ENCODE measurements at regions not wholly inside any gene's neighbourhood (a gene's known extent, or its start where the extent isn't known, plus 50 kb on each side); places are given as distances from the start of the nearest gene placed in this dataset.
"Not testable (repeated sequence)": the region's sequence is repeated elsewhere in the genome, so short reads cannot be mapped to it uniquely, and the experiment has no call there.

- no peak for DNase-seq
These were observed 247.9 kb upstream of the DUSP10 start for GRCh38 chr1:221989741-221990140.

- DNase-seq, result no peak
These were observed 246.9 kb upstream of the DUSP10 start for GRCh38 chr1:221988829-221989228.

DNA sequence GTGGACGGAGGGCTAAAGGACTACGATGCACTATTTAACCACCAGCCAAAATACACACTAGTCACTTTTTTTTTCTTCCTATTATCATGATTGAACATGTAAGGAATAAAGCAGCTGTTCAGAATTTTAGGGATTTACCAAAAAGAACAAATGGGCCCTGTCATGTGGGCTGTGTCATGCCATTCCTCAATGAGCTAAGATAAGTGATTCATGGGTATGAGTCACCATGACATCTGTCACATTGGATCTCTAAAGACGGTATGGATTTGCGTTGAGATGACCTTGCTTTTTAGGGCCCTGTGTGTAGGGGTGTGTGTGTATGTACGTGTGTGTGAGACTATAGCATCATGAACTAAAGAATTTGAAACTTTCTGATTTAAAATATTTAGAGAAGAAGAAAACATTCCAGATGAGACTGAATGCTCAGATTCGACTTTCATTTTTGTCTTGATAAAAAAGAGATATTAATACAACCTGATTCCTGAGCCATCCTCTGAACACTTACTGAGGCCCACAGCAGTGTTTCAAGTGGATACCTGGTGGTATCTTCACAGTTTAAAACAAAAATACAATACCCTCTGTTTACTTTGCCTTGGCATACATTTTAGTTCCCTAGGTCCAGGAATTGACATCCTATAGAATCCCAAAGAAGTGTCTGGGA is 246.1 kb upstream of the DUSP10 start:
- DNase-seq, result no peak

- no peak for DNase-seq
These were observed 241.6 kb upstream of the DUSP10 start for GRCh38 chr1:221983444-221983843.

- no peak for DNase-seq
These were observed 239.6 kb upstream of the DUSP10 start for GRCh38 chr1:221981461-221981860.

- no peak for DNase-seq
These were observed 237.6 kb upstream of the DUSP10 start for GRCh38 chr1:221979444-221980032.

GRCh38 chr1:221978631-221979334 is 236.9 kb upstream of the DUSP10 start:
- not testable (repeated sequence) for DNase-seq

- not testable (repeated sequence) for DNase-seq
These were observed 231.9 kb upstream of the DUSP10 start for GRCh38 chr1:221973787-221974186.

DNA sequence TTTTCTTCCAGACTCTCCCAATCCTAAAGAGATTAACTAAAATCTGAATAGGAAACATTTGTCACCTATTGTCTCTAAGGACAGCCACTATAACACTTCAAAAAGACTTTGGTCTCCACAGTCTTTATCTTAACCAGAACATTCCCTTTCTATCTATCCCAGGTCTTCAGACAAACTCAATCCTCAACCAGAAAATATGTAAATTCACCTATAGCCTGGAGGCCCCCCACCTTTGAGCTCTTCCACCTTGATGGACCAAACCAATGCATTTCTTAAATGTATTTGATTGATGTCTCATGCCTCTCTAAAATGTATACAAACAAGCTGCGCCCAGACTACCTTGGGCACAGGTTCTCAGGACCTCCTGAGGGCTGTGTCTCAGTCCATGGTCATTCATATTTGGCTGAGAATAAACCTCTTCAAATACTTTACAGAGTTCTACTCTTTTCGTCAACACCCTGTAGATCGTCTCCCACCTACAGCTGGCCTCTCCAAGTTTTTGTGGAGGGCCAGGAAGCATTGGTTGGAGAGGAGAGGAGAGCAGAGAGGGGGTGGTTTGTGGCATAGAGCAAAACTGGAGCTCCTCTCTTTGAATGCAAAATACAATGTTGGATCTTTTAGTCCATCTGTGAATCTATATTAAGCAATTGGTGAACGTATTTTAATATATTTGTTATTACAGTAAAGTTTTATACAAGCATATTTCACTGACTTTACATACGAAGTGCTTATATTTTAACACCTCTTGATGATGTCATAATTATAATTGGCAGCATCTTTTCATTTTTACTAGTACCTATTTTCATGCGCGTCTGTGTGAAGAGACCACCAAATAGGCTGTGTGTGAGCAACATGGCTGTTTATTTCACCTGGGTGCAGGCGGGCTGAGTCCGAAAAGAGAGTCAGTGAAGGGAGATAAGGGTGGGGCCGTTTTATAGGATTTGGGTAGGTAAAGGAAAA is 230.7 kb upstream of the DUSP10 start:
- no peak for DNase-seq

- not testable (repeated sequence) for DNase-seq
These were observed 229.1 kb upstream of the DUSP10 start for GRCh38 chr1:221971035-221971434.

GRCh38 chr1:221969298-221969858 is 227.5 kb upstream of the DUSP10 start:
- DNase-seq, result not testable (repeated sequence)

- not testable (repeated sequence) for DNase-seq
These were observed 225.6 kb upstream of the DUSP10 start for GRCh38 chr1:221967538-221967937.

- DNase-seq, result not testable (repeated sequence)
These were observed 225.0 kb upstream of the DUSP10 start for GRCh38 chr1:221966888-221967287.

GRCh38 chr1:221965891-221966290 is 224.0 kb upstream of the DUSP10 start:
- not testable (repeated sequence) for DNase-seq

DNA sequence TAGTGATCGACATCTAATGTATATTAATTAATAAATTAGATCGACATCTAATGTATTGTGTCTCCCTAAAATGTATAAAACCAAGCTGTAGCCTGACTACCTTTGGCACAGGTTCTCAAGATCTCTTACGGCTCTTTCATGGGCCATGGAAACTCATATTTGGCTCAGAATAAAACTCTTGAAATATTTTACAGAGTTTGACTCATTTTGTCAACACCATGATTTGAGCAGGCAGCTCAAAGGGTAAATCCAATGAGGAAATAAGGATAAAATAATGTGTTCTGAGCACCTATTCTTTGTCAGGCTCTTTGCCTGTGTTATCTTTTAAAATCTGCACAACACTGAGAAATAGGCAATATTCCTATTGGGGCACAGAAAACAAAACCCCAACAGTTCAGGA is 223.4 kb upstream of the DUSP10 start:
- no peak for DNase-seq

GRCh38 chr1:221963742-221964141 is 221.9 kb upstream of the DUSP10 start:
- DNase-seq, result no peak

- no peak for DNase-seq
These were observed 220.5 kb upstream of the DUSP10 start for GRCh38 chr1:221962385-221962784.

DNA sequence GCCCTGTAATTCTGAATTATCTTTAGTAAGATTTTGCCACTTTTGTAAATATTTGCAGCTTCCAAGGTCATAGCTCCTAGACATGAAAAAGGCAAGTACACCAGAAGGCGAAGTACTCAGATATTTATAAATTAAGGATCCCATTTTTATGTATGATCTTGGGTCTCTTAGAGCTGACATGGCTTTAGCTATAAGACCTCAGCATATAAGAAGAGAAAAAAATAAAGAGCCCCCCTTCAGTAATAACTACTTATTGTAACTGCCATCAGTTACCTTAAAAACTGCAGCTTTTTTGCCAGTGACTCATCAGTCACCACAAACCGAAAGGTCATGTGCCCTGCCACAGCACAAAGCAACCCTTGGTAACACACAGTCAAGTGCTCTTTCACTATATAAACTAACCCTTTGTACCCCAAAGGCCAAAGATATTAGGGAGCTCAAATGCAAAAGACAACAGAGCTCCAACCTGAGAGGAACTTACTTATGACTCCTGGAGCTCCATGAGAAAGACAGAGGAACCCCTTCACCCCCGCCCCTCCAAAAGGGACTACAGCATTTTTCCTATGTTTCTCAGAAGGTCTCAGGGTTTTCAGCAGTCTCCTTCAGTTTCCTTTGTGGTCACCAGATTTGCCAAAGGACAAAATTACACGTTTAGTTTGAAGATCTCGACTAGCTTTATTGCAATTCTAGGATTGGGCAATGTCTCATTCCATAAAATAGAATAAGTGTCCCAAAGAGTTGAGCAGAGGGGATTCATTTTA is 219.8 kb upstream of the DUSP10 start:
- DNase-seq, result no peak

DNA sequence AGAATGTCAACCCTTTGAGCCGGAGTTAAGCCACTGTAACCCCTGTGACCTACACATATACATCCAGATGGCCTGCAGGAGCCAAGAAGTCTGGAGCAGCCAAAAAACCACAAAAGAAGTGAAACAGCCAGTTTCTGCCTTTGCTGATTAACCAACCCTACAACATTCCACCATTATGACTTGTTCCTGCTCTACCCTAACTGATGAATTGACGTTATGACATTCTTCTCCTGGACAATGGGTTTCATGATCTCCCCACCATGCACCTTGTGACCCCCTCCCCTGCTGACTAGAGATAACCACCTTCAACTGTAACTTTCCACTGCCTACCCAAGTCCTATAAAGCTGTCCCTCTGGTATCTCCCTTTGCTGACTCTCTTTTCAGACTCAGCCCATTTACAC is 216.3 kb upstream of the DUSP10 start:
- DNase-seq, result not testable (repeated sequence)

DNA sequence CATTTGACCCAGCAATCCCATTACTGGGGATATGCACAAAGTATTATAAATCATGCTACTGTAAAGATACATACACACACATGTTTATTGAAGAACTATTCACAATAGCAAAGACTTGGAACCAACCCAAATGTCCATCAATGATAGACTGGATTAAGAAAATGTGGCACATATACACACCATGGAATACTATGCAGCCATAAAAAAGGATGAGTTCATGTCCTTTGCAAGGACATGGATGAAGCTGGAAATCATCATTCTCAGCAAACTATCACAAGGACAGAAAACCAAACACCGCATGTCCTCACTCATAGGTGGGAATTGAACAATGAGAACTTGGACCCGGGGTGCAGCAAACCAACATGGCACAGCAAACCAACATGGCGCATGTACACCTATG is 215.5 kb upstream of the DUSP10 start:
- DNase-seq, result not testable (repeated sequence)

DNA sequence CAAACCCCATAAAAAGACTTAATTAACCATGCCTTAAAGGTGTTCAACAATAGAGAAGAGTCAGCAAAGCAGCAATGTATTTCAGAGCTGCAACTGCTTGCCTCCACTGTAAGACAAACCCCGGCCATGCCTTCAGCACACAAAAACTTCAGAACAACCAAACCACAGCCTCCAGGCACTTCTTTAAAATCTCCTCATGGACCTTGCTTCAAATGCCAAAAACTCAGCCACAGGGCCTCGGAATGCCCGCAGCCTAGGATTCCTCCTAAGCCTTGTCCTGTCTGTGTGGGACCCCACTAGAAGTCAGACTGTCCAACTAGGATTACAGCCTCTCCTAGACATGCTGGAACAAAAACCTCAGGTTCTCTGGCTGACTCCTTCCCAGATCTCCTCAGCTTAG is 208.1 kb upstream of the DUSP10 start:
- no peak for DNase-seq

DNA sequence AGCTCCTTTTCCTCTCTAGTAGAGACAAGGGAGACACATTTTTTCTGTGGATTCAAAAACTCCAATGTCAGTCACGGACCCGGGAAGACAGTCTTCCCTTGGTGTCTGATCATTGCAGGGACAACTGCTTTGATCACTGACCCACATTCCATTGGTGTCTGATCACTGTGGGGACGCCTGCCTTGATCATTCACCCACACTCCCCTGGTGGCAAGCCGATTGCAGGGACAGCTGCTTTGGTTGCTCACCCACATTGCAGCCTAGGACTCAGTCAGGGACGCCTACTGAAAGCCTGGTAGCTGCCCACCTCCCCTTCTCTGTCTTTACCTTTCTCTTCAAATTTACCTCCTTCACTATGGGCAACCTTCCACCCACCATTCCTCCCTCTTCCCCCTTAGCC is 206.6 kb upstream of the DUSP10 start:
- DNase-seq, result no peak

Measured in activated CD4-positive, CD25-positive, alpha-beta regulatory T cell treated with anti-CD3 and anti-CD28 coated beads, Interleukin-2, amount 50 U/mL, for 72 hours (primary cell).